ENCODE measurements at regions not wholly inside any gene's neighbourhood (a gene's known extent, or its start where the extent isn't known, plus 50 kb on each side); places are given as distances from the start of the nearest gene placed in this dataset.

DNA sequence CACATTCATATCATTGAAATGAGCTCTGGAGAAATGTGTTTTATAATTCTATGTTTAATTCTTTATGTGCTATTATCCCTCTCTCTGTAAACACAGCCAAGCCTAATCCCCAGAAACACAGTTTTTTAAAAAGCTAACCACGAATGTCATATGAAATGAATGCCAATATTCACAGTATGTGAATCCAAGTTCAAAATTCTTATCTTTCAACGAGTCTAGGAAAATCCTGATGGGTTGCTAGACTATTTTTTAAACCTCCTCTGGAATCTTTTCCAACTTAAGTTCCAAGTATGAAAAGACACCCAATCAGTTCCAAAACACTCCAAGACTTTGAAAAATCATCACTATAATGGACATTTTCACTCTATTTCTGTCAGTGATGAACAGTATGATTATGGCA, 689.3 kb downstream of the HACE1 start:
- DNase-seq (no peak), ATAC-seq (ENCODE audit: low FRiP score) (no peak)
- no peak overlapping the region for H3K27ac ChIP-seq (ENCODE audit: low read depth in 1 of 2, low read length in 2 of 2)
- no peaks in the 10 kb centered on the region for H3K36me3 ChIP-seq (ENCODE audit: control insufficient read depth in 1 of 2, insufficient read depth in 2 of 2, low read length in 1 of 2)
- H3K4me1 ChIP-seq (ENCODE audit: control insufficient read depth in 1 of 2, insufficient read depth in 2 of 2, low read length in 2 of 2): no peaks in the 10 kb centered on the region
- no peaks in the 10 kb centered on the region for H3K27me3 ChIP-seq (ENCODE audit: control insufficient read depth in 1 of 2, insufficient read depth in 2 of 2, low read length in 1 of 2)
- H3K4me3 ChIP-seq (ENCODE audit: low read length in 2 of 2): no peak overlapping the region
- H3K9me3 ChIP-seq (ENCODE audit: control insufficient read depth, low read length): no peaks in the 10 kb centered on the region
- 3 to 5% methylated on average over 2 of the region's 2 CpGs for WGBS, 2 donors
- intact Hi-C loops (cut with DNase I): no loop called here

DNA sequence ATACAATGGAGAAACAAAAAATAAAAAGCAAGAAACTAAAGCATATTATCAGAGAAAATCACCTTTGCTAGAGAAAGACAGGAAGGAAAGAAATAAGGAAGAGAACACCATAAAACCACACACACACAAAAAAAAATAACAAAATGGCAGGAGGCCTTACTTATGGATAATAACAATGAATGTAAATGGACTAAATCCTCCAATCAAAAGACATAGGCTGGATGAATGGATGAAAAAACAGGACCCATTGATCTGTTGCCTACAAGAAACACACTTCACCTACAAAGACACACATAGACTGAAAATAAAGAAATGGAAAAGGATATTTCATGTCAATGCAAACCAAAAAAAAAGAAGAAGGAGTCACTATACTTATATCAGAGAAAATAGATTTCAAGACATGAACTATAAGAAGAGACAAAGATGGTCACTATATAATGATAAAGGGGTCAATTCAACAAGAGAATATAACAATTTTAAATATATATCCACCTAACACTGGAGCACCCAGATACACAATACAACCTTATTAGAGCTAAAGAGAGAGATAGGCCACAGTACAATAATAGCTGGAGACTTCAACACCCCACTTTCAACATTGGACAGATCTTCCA, 693.6 kb downstream of the HACE1 start:
- no peaks in the 10 kb centered on the region for H3K4me1 ChIP-seq (ENCODE audit: control insufficient read depth in 1 of 2, insufficient read depth in 2 of 2, low read length in 2 of 2)
- H3K27me3 ChIP-seq (ENCODE audit: control insufficient read depth in 1 of 2, insufficient read depth in 2 of 2, low read length in 1 of 2): no peaks in the 10 kb centered on the region
- no peaks in the 10 kb centered on the region for H3K36me3 ChIP-seq (ENCODE audit: control insufficient read depth in 1 of 2, insufficient read depth in 2 of 2, low read length in 1 of 2)
- no peak overlapping the region for H3K27ac ChIP-seq (ENCODE audit: low read depth in 1 of 2, low read length in 2 of 2)
- no peak overlapping the region for H3K4me3 ChIP-seq (ENCODE audit: low read length in 2 of 2)
- no peak for DNase-seq
- H3K9me3 ChIP-seq (ENCODE audit: control insufficient read depth, low read length): peaks cover 6% of the 10 kb centered on the region
- no peak for ATAC-seq (ENCODE audit: low FRiP score)
- intact Hi-C loops (cut with DNase I): no loop called here

DNA sequence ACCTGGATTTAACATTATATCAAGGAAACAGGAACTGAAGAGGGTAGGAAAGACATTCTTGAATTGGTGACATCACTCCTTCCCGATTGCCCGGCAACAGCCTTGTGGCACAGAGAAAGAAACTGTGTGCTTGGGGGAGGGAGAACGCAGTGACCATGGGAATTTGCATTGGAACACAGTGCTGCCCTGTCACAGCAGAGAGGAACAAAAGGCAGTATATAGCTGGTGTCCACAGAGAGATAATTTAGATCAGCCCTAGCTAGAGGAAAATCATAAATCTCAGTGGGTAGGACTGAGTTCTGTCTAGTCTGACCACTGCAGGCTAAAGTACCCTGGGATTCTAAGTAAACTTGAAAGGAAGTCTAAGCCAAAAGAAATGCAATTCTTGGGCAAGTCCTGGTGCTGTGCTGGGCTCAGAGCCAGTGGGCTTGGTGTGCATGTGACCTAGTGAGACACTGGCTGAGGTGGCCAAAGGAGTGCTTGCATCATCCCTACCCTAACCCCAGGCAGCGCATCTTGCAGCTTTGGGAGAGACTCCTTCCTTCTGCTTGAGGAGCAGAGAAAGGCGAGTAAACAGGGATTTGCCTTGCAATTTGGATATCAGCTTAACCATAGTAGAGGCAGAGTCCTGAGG, 697.6 kb downstream of the HACE1 start:
- intact Hi-C loops (cut with DNase I): no loop called here
- DNase-seq: no peak
- Histone ChIP-seq H3K4me1 (ENCODE audit: control insufficient read depth in 1 of 2, insufficient read depth in 2 of 2, low read length in 2 of 2) (no peaks in the 10 kb centered on the region), H3K4me3 (ENCODE audit: low read length in 2 of 2) (no peak overlapping the region), H3K36me3 (ENCODE audit: control insufficient read depth in 1 of 2, insufficient read depth in 2 of 2, low read length in 1 of 2) (no peaks in the 10 kb centered on the region), H3K27me3 (ENCODE audit: control insufficient read depth in 1 of 2, insufficient read depth in 2 of 2, low read length in 1 of 2) (no peaks in the 10 kb centered on the region), H3K27ac (ENCODE audit: low read depth in 1 of 2, low read length in 2 of 2) (no peak overlapping the region), H3K9me3 (ENCODE audit: control insufficient read depth, low read length) (peaks cover 6% of the 10 kb centered on the region)
- 51 to 53% methylated on average over 5 of the region's 5 CpGs for WGBS, 2 donors
- no peak for ATAC-seq (ENCODE audit: low FRiP score)

DNA sequence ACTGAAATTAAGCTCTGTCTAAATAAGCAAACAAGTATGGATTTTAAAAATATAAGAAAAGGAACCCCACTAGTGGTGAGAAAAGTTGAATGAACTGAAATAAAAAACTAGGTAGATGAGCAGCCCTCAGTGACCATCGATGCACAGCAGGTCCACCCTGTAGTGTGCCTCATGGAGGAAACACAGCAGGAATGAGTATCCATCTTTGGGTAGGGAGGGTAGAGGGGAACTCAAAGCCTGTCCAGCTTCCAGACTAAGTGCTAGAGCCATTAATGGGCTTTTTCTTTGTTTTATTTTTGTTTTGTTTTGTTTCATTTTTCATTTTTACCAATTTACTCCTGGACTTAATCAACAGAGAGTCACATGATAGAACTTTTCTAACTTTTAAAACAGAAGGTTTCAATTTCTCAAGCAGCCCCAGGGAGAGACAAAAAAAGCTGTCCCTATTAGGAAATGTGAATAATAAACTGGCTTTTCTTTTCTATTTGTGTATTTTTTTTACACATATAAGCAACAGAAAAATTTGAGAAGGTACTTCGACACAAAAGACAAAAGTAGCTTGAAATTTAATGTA, 700.6 kb downstream of the HACE1 start:
- Histone ChIP-seq H3K9me3 (ENCODE audit: control insufficient read depth, low read length) (no peaks in the 10 kb centered on the region), H3K36me3 (ENCODE audit: control insufficient read depth in 1 of 2, insufficient read depth in 2 of 2, low read length in 1 of 2) (no peaks in the 10 kb centered on the region), H3K27ac (ENCODE audit: low read depth in 1 of 2, low read length in 2 of 2) (no peak overlapping the region), H3K4me1 (ENCODE audit: control insufficient read depth in 1 of 2, insufficient read depth in 2 of 2, low read length in 2 of 2) (no peaks in the 10 kb centered on the region), H3K4me3 (ENCODE audit: low read length in 2 of 2) (no peak overlapping the region), H3K27me3 (ENCODE audit: control insufficient read depth in 1 of 2, insufficient read depth in 2 of 2, low read length in 1 of 2) (no peaks in the 10 kb centered on the region)
- 90 to 91% methylated on average over 2 of the region's 2 CpGs for WGBS, 2 donors
- no peak for DNase-seq
- intact Hi-C loops (cut with DNase I): no loop called here
- ATAC-seq (ENCODE audit: low FRiP score): no peak

DNA sequence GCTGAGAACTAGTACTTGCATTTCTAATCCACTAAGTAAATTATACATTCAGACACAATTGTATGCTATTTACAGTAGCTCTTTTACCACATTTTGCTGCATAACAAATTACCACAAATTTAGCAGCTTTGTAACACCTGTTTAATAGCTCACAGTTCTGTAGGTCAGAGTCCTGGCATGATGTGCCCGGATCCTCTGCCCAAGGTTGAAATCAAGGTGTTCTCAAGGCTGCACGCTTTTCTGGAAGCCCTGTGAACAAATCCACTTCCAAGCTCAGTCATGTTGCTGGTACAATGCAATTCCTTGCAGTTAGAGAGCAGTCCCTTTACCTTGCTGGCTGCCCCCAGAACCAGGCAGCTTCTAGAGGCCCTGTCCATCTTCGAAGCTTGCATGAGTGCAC, 716.0 kb downstream of the HACE1 start:
- Histone ChIP-seq H3K27me3 (ENCODE audit: control insufficient read depth in 1 of 2, insufficient read depth in 2 of 2, low read length in 1 of 2) (no peaks in the 10 kb centered on the region), H3K36me3 (ENCODE audit: control insufficient read depth in 1 of 2, insufficient read depth in 2 of 2, low read length in 1 of 2) (no peaks in the 10 kb centered on the region), H3K4me1 (ENCODE audit: control insufficient read depth in 1 of 2, insufficient read depth in 2 of 2, low read length in 2 of 2) (no peaks in the 10 kb centered on the region), H3K27ac (ENCODE audit: low read depth in 1 of 2, low read length in 2 of 2) (no peak overlapping the region), H3K9me3 (ENCODE audit: control insufficient read depth, low read length) (no peaks in the 10 kb centered on the region), H3K4me3 (ENCODE audit: low read length in 2 of 2) (no peak overlapping the region)
- DNase-seq (no peak), ATAC-seq (ENCODE audit: low FRiP score) (no peak)
- intact Hi-C loops (cut with DNase I): no loop called here
- 86 to 88% methylated on average over 3 of the region's 3 CpGs for WGBS, 2 donors

DNA sequence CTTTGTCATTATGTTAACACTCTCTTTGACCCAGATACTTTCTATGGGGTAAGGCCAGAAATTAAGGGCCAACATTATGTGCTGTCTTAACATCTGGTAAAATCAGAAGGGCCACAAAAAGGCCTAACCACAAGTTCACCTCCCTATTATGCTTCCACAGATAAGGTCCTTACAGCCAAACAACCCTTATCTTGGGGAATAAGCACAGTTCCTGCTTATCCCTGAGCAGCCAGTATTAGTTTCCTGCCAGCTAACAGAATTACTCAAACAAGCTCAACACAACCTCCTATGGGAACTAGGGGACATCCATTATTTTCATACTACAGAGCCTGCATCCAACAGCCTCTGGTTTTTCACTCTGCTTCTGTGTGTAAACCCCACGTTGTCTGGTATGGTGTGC, 724.8 kb downstream of the HACE1 start:
- Histone ChIP-seq H3K27me3 (ENCODE audit: control insufficient read depth in 1 of 2, insufficient read depth in 2 of 2, low read length in 1 of 2) (no peaks in the 10 kb centered on the region), H3K4me1 (ENCODE audit: control insufficient read depth in 1 of 2, insufficient read depth in 2 of 2, low read length in 2 of 2) (no peaks in the 10 kb centered on the region), H3K27ac (ENCODE audit: low read depth in 1 of 2, low read length in 2 of 2) (no peak overlapping the region), H3K9me3 (ENCODE audit: control insufficient read depth, low read length) (no peaks in the 10 kb centered on the region), H3K36me3 (ENCODE audit: control insufficient read depth in 1 of 2, insufficient read depth in 2 of 2, low read length in 1 of 2) (no peaks in the 10 kb centered on the region), H3K4me3 (ENCODE audit: low read length in 2 of 2) (no peak overlapping the region)
- WGBS, 2 donors: 38 to 40% methylated on average over 1 of the region's 1 CpG
- ATAC-seq (ENCODE audit: low FRiP score) (no peak), DNase-seq (no peak)
- intact Hi-C loops (cut with DNase I): no loop called here

DNA sequence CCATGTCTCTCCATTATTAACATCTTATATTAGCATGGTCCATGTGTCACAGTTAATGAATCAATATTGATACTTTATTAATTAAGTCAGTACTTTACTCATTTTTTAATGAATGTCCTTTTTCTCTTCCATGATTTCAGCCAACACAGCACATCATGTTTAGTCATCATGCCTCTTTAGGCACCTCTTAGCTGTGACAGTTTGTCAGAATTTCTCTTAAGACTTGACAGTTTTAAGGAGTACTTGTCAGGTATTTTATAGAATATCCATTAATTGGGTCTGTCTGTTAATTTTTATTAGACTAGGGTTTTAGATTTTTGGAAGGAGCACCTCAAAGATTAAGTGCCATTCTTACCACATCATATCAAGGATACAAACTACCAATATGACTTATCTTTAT, 729.4 kb downstream of the HACE1 start:
- no peak overlapping the region for H3K27ac ChIP-seq (ENCODE audit: low read depth in 1 of 2, low read length in 2 of 2)
- no peaks in the 10 kb centered on the region for H3K27me3 ChIP-seq (ENCODE audit: control insufficient read depth in 1 of 2, insufficient read depth in 2 of 2, low read length in 1 of 2)
- H3K4me3 ChIP-seq (ENCODE audit: low read length in 2 of 2): no peak overlapping the region
- intact Hi-C loops (cut with DNase I): no loop called here
- H3K36me3 ChIP-seq (ENCODE audit: control insufficient read depth in 1 of 2, insufficient read depth in 2 of 2, low read length in 1 of 2): no peaks in the 10 kb centered on the region
- H3K4me1 ChIP-seq (ENCODE audit: control insufficient read depth in 1 of 2, insufficient read depth in 2 of 2, low read length in 2 of 2): no peaks in the 10 kb centered on the region
- ATAC-seq (ENCODE audit: low FRiP score) (no peak), DNase-seq (no peak)
- no peaks in the 10 kb centered on the region for H3K9me3 ChIP-seq (ENCODE audit: control insufficient read depth, low read length)

DNA sequence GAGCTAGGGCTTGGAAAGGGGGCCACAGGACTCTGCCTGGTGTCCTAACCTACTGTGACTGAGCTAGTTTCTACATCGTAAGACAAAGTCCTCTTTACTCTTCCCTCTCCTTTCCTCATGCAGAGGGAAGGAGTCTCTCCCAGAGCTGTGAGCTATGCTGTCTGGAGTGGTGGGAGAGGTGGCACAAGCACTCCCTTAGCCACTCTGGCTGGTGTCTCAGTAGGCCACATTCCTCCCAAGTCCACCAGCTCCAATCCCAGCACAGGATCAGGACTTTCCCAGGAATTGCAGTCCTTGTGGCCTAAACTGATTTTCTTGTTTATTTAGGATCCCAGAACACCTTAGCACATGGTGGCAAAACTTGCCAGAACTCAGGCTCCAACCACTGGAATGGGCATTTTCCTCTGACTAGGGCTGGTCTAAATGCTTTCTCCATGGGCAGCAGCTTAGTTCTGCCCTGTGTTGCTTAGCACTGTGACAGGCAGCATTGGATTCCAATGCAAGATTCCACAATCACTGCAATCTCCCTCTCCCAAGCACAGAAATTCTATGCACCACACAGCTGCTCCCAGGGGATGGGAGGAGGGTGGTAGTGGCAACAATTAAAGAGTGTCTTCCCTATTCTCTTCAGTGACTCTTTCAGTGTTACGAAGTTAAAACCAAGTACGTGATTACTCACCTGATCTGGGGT, 733.3 kb downstream of the HACE1 start:
- H3K4me1 ChIP-seq (ENCODE audit: control insufficient read depth in 1 of 2, insufficient read depth in 2 of 2, low read length in 2 of 2): no peaks in the 10 kb centered on the region
- ATAC-seq (ENCODE audit: low FRiP score): no peak

DNA sequence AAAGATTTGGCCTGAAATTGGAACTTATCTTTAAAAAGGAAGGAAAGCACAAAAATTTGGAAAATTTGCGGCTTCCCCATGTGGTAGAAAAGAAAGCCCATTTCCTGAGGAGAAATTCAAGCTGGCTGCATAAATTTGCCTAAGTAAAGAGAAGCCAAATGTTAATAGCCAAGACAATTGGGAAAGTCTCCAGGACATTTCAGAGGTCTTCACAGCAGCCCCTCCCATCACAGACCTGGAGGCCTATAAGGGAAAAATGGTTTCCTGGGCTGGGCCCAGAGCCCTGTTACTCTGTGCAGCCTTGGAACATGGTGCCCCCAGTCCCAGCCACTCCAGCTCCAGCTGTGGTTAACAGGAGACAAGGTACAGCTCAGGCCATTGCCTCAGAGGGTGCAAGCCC, 736.5 kb downstream of the HACE1 start:
- Histone ChIP-seq H3K36me3 (ENCODE audit: control insufficient read depth in 1 of 2, insufficient read depth in 2 of 2, low read length in 1 of 2) (no peaks in the 10 kb centered on the region), H3K9me3 (ENCODE audit: control insufficient read depth, low read length) (no peaks in the 10 kb centered on the region), H3K4me3 (ENCODE audit: low read length in 2 of 2) (no peak overlapping the region), H3K27me3 (ENCODE audit: control insufficient read depth in 1 of 2, insufficient read depth in 2 of 2, low read length in 1 of 2) (no peaks in the 10 kb centered on the region), H3K4me1 (ENCODE audit: control insufficient read depth in 1 of 2, insufficient read depth in 2 of 2, low read length in 2 of 2) (no peaks in the 10 kb centered on the region), H3K27ac (ENCODE audit: low read depth in 1 of 2, low read length in 2 of 2) (no peak overlapping the region)
- ATAC-seq (ENCODE audit: low FRiP score) (no peak), DNase-seq (no peak)
- 90 to 98% methylated on average over 1 of the region's 1 CpG for WGBS, 2 donors
- intact Hi-C loops (cut with DNase I): no loop called here

More for the DNA sequence above, 733.3 kb downstream of the HACE1 start:
- 95 to 97% methylated on average over 3 of the region's 3 CpGs for WGBS, 2 donors
- Histone ChIP-seq H3K27me3 (ENCODE audit: control insufficient read depth in 1 of 2, insufficient read depth in 2 of 2, low read length in 1 of 2) (no peaks in the 10 kb centered on the region), H3K4me3 (ENCODE audit: low read length in 2 of 2) (no peak overlapping the region), H3K36me3 (ENCODE audit: control insufficient read depth in 1 of 2, insufficient read depth in 2 of 2, low read length in 1 of 2) (no peaks in the 10 kb centered on the region), H3K27ac (ENCODE audit: low read depth in 1 of 2, low read length in 2 of 2) (no peak overlapping the region), H3K9me3 (ENCODE audit: control insufficient read depth, low read length) (no peaks in the 10 kb centered on the region)
- intact Hi-C loops (cut with DNase I): no loop called here
- DNase-seq: no peak
